HepG2 (cell line): ENCODE measurements at regions not wholly inside any gene's neighbourhood (a gene's known extent, or its start where the extent isn't known, plus 50 kb on each side); places are given as distances from the start of the nearest gene placed in this dataset.

Experiments
- ATAC-seq: fragments of 200-7000 bp; cut with Tn5 transposase; 3 replicates; pipeline ENCODE4 v1.9.1; 2020; ENCODE audit warnings: mild to moderate bottlenecking, moderate library complexity
- BruUV-seq: library from RNA; stranded (reverse); fragments of 400-500 nt; replicated peaks from 2 replicates; lab custom pipeline; 2021; lab: Mats Ljungman, UMichigan
- CTCF ChIA-PET: fragments of 300-600 bp; formaldehyde crosslinking; extraction: SDS; loops from one replicate; lab custom pipeline; 2021; ENCODE audit warnings: low total read pairs, inconsistent platforms, low intra/inter-chr PET ratio; lab: Yijun Ruan, JAX
- POLR2A ChIA-PET: fragments of 350-600 bp; sonication (Branson Sonifier 250); formaldehyde crosslinking; loops from one replicate; lab custom pipeline; 2020; ENCODE audit warnings: antibody characterized with exemption, inconsistent platforms; lab: Yijun Ruan, JAX
- DNase-seq: peaks from one replicate; pipeline ENCODE4 v3.0.0-alpha.2; 2015; ENCODE audit warnings: low spot score
- FAIRE-seq: peaks from 3 replicates; lab custom pipeline; 2011; peaks lifted over from hg19 to GRCh38; lab: Jason Lieb, UNC
- H2AFZ ChIP-seq: one replicate; pipeline ENCODE4 v1.6.1; 2011; ENCODE audit warnings: low read length, inconsistent platforms
- H3K27ac ChIP-seq: fragments of 300-600 bp; 3 replicates; pipeline ENCODE4 v1.8.0; 2011; ENCODE audit warnings: mixed run types, mild to moderate bottlenecking, mixed read lengths, low read length, inconsistent platforms; ENCODE audit not compliant: insufficient read depth; ENCODE audit errors: extremely low read length
- H3K27me3 ChIP-seq, 2 experiments: fragments of 200-600 bp in 1 of 2; 2 replicates in 1 of 2; 3 replicates in 1 of 2; pipeline versions ENCODE4 v1.6.0 to v1.8.0; 2011; ENCODE audit warnings: low read length in 2 of 2, mild to moderate bottlenecking in 2 of 2, moderate library complexity in 2 of 2, inconsistent platforms in 1 of 2; ENCODE audit not compliant: insufficient read depth in 2 of 2, control insufficient read depth in 1 of 2
- H3K36me3 ChIP-seq, 2 experiments: fragments of 200-600 bp in 1 of 2; replicated peaks in 1 of 2; 2 replicates in 1 of 2; 3 replicates in 1 of 2; pipeline versions ENCODE4 v1.5.1 to v1.8.0; 2011; ENCODE audit warnings: low read length in 2 of 2, inconsistent platforms in 1 of 2; ENCODE audit not compliant: insufficient read depth in 2 of 2, control insufficient read depth in 1 of 2
- H3K4me1 ChIP-seq: 2 replicates; pipeline ENCODE4 v1.5.1; 2012; ENCODE audit warnings: low read length, inconsistent platforms; ENCODE audit not compliant: insufficient read depth
- H3K4me2 ChIP-seq: 2 replicates; pipeline ENCODE4 v1.6.0; 2011; ENCODE audit warnings: low read depth, low read length, inconsistent platforms
- H3K4me3 ChIP-seq, 3 experiments: fragments of 200-600 bp in 1 of 3; sonication (generic), shearing (Covaris generic) in 1 of 3; replicated peaks in 1 of 3; 2 replicates each; pipeline ENCODE4 v1.5.1; 2011 to 2016; ENCODE audit warnings: low read length in 3 of 3, inconsistent platforms in 2 of 3, low read depth in 2 of 3, mild to moderate bottlenecking in 2 of 3, control low read depth in 1 of 3, mixed read lengths in 1 of 3; ENCODE audit not compliant: insufficient read depth in 1 of 3
- H3K79me2 ChIP-seq: one replicate; pipeline ENCODE4 v1.6.1; 2011; ENCODE audit warnings: low read length, inconsistent platforms; ENCODE audit not compliant: insufficient read depth
- H3K9ac ChIP-seq: 2 replicates; pipeline ENCODE4 v1.6.0; 2011; ENCODE audit warnings: mild to moderate bottlenecking, low read depth, low read length, inconsistent platforms; ENCODE audit not compliant: insufficient read depth
- H3K9me3 ChIP-seq: 2 replicates; pipeline ENCODE4 v1.5.1; 2012; ENCODE audit warnings: mild to moderate bottlenecking, low read length
- H4K20me1 ChIP-seq: 2 replicates; pipeline ENCODE4 v1.6.0; 2011; ENCODE audit warnings: inconsistent platforms, mild to moderate bottlenecking, low read length, moderate library complexity; ENCODE audit not compliant: insufficient read depth
- AFF4 ChIP-seq: sonication (generic); formaldehyde crosslinking; IDR thresholded peaks from 2 replicates; pipeline ENCODE4 v1.4.0; 2020; ENCODE audit warnings: missing genetic modification reagents
- CC2D1A ChIP-seq: sonication (generic); formaldehyde crosslinking; IDR thresholded peaks from 2 replicates; pipeline ENCODE4 v1.8.1; 2023; ENCODE audit warnings: mild to moderate bottlenecking, missing genetic modification reagents
- E2F2 ChIP-seq: sonication (generic); formaldehyde crosslinking; IDR thresholded peaks from 2 replicates; pipeline ENCODE4 v1.4.0; 2020; ENCODE audit warnings: missing genetic modification reagents, borderline replicate concordance
- HNRNPL ChIP-seq: fragments of 200-400 bp; formaldehyde crosslinking; IDR thresholded peaks from 2 replicates; pipeline ENCODE4 v1.6.1; 2017; ENCODE audit warnings: mild to moderate bottlenecking, low read depth, low read length
- NR3C1 ChIP-seq: sonication (generic); formaldehyde crosslinking; IDR thresholded peaks from 2 replicates; pipeline ENCODE4 v1.4.0; 2020; ENCODE audit warnings: missing genetic modification reagents
- SIX1 ChIP-seq: sonication (generic); formaldehyde crosslinking; IDR thresholded peaks from 2 replicates; pipeline ENCODE4 v1.4.0; 2020; ENCODE audit warnings: missing genetic modification reagents, borderline replicate concordance
- SRF ChIP-seq: IDR thresholded peaks from 2 replicates; pipeline ENCODE4 v1.6.1; 2011; ENCODE audit warnings: mild to moderate bottlenecking, low read depth, low read length, moderate library complexity
- ZFAT ChIP-seq: sonication (generic); formaldehyde crosslinking; conservative IDR thresholded peaks from 2 replicates; pipeline ENCODE4 v1.8.1; 2023; ENCODE audit warnings: missing genetic modification reagents, inconsistent platforms
- ZFP1 ChIP-seq: IDR thresholded peaks from 2 replicates; pipeline ENCODE4 v1.6.1; 2016
- ZFX ChIP-seq: sonication (generic); formaldehyde crosslinking; IDR thresholded peaks from 2 replicates; pipeline ENCODE4 v1.4.0; 2020; ENCODE audit warnings: mild to moderate bottlenecking, low read depth, missing genetic modification reagents, moderate library complexity
- ZNF17 ChIP-seq: sonication (generic); formaldehyde crosslinking; IDR thresholded peaks from 2 replicates; pipeline ENCODE4 v1.5.0; 2020; ENCODE audit warnings: mild to moderate bottlenecking, missing genetic modification reagents
- ZNF326 ChIP-seq: sonication (generic); formaldehyde crosslinking; IDR thresholded peaks from 2 replicates; pipeline ENCODE4 v1.4.0; 2020; ENCODE audit warnings: missing genetic modification reagents, borderline replicate concordance
- ZNF713 ChIP-seq: sonication (generic); formaldehyde crosslinking; IDR thresholded peaks from 2 replicates; pipeline ENCODE4 v1.4.0; 2020; ENCODE audit warnings: mild to moderate bottlenecking, missing genetic modification reagents
- ZNF720 ChIP-seq: sonication (generic); formaldehyde crosslinking; IDR thresholded peaks from 2 replicates; pipeline ENCODE4 v1.4.0; 2020; ENCODE audit warnings: missing genetic modification reagents
- WGBS: methylation state at CpG from one replicate; pipeline ENCODE4 v1.1.6; 2017; ENCODE audit warnings: low lambda C conversion rate; 5-methylcytosine and 5-hydroxymethylcytosine counted together
- in situ Hi-C: cut with HindIII; loops from 2 replicates; pipeline ENCODE4 v1.10.0; 2017; ENCODE audit warnings: low pct_unique_long_range_greater_than_20kb; ENCODE audit not compliant: extremely low pct_ligation_motif_present
- intact Hi-C: fragments of 100-400 bp; cut with micrococcal nuclease; formaldehyde crosslinking; loops from one replicate; pipeline ENCODE4 v1.10.0; 2022; ENCODE audit not compliant: unreplicated experiment

GRCh38 chrX:137425986-137426385 lies 139.9 kb upstream of the ZIC3 start:
- ATAC-seq: no peak
- H3K27me3 ChIP-seq: peaks cover 0 to 10% of the 10 kb centered on the region in 2 experiments; a peak in 2 of 5 replicates

More at GRCh38 chrX:137425986-137426385, 139.9 kb upstream of the ZIC3 start:
- CTCF ChIA-PET: no interaction called here
- Histone ChIP-seq H3K4me1 (no peaks in the 10 kb centered on the region), H2AFZ (no peak overlapping the region), H3K27ac (no peak overlapping the region), H4K20me1 (no peaks in the 10 kb centered on the region), H3K79me2 (no peaks in the 10 kb centered on the region), H3K9ac (no peak overlapping the region), H3K36me3 (no peaks in the 10 kb centered on the region), H3K4me3 (no peak overlapping the region), H3K9me3 (no peaks in the 10 kb centered on the region), H3K4me2 (no peak overlapping the region)
- intact Hi-C loops: no loop called here
- POLR2A ChIA-PET: no interaction called here
- FAIRE-seq: no peak
- BruUV-seq: no TSS peak
- WGBS: 4% methylated on average over 5 of the region's 9 CpGs
- in situ Hi-C loops: no loop called here
- no peak for DNase-seq
- TF ChIP-seq ZFP1 (CRISPR knock-in tag) (no peak), ZNF713 (CRISPR knock-in tag) (no peak), HNRNPL (no peak), NR3C1 (CRISPR knock-in tag) (no peak), ZFX (CRISPR knock-in tag) (no peak), AFF4 (CRISPR knock-in tag) (no peak), E2F2 (CRISPR knock-in tag) (no peak), ZNF326 (CRISPR knock-in tag) (no peak), CC2D1A (CRISPR knock-in tag) (no peak), SIX1 (no peak), ZNF720 (CRISPR knock-in tag) (no peak), ZNF17 (CRISPR knock-in tag) (no peak), SRF (no peak), ZFAT (CRISPR knock-in tag) (no peak)
